Keratinocyte (primary cell): ENCODE measurements at regions not wholly inside any gene's neighbourhood (a gene's known extent, or its start where the extent isn't known, plus 50 kb on each side); places are given as distances from the start of the nearest gene placed in this dataset.

Source experiments
- DNase-seq: peaks from one replicate; pipeline ENCODE4 v3.0.0-alpha.2; 2011; ENCODE audit warnings: low read depth, missing footprints, low spot score
- FAIRE-seq: peaks from 2 replicates; lab custom pipeline; 2011; peaks lifted over from hg19 to GRCh38; lab: Jason Lieb, UNC
- H2AFZ ChIP-seq: 2 replicates; pipeline ENCODE4 v1.6.0; 2012; ENCODE audit warnings: low read length, control low read depth, inconsistent platforms; ENCODE audit not compliant: control insufficient read depth
- H3K27ac ChIP-seq: 2 replicates; pipeline ENCODE4 v1.5.1; 2011; ENCODE audit warnings: low read length; ENCODE audit not compliant: control insufficient read depth, insufficient read depth
- H3K27me3 ChIP-seq: 3 replicates; pipeline ENCODE4 v1.6.0; 2011; ENCODE audit warnings: low read length; ENCODE audit not compliant: control insufficient read depth, insufficient read depth; ENCODE audit errors: extremely low read depth
- H3K36me3 ChIP-seq, 2 experiments: 2 replicates in 1 of 2; 3 replicates in 1 of 2; pipeline ENCODE4 v1.5.1; 2011; ENCODE audit warnings: low read length in 2 of 2, mild to moderate bottlenecking in 1 of 2; ENCODE audit not compliant: control insufficient read depth in 2 of 2, insufficient read depth in 2 of 2; ENCODE audit errors: extremely low read depth in 1 of 2
- H3K4me1 ChIP-seq: 3 replicates; pipeline ENCODE4 v1.5.1; 2011; ENCODE audit warnings: low read length; ENCODE audit not compliant: control insufficient read depth, insufficient read depth; ENCODE audit errors: extremely low read depth
- H3K4me2 ChIP-seq: 3 replicates; pipeline ENCODE4 v1.6.0; 2011; ENCODE audit warnings: low read depth, low read length; ENCODE audit not compliant: control insufficient read depth, insufficient read depth; ENCODE audit errors: extremely low read depth
- H3K4me3 ChIP-seq, 3 experiments: fragments of 200-600 bp in 1 of 3; sonication (generic) in 1 of 3; 2 replicates in 2 of 3; 3 replicates in 1 of 3; pipeline ENCODE4 v1.5.1; 2011 to 2016; ENCODE audit warnings: low read length in 3 of 3, mild to moderate bottlenecking in 3 of 3, control low read depth in 2 of 3, inconsistent platforms in 1 of 3, low read depth in 1 of 3, mixed read lengths in 1 of 3, mixed run types in 1 of 3, moderate library complexity in 1 of 3; ENCODE audit not compliant: control insufficient read depth in 2 of 3, insufficient read depth in 2 of 3; ENCODE audit errors: extremely low read depth in 1 of 3
- H3K79me2 ChIP-seq: 2 replicates; pipeline ENCODE4 v1.6.0; 2012; ENCODE audit warnings: low read length; ENCODE audit not compliant: control insufficient read depth, insufficient read depth
- H3K9ac ChIP-seq: 3 replicates; pipeline ENCODE4 v1.6.0; 2011; ENCODE audit warnings: low read length; ENCODE audit not compliant: control insufficient read depth, insufficient read depth; ENCODE audit errors: extremely low read depth
- H3K9me1 ChIP-seq: 3 replicates; pipeline ENCODE4 v1.6.0; 2011; ENCODE audit warnings: low read length; ENCODE audit not compliant: control insufficient read depth, insufficient read depth; ENCODE audit errors: extremely low read depth
- H3K9me3 ChIP-seq: 2 replicates; pipeline ENCODE4 v1.5.1; 2012; ENCODE audit warnings: low read depth, low read length; ENCODE audit not compliant: control insufficient read depth
- H4K20me1 ChIP-seq: 3 replicates; pipeline ENCODE4 v1.6.0; 2011; ENCODE audit warnings: low read length; ENCODE audit not compliant: control insufficient read depth, insufficient read depth; ENCODE audit errors: extremely low read depth
- CTCF ChIP-seq, 3 experiments: IDR thresholded peaks in 1 of 3; conservative IDR thresholded peaks in 1 of 3; optimal IDR thresholded peaks in 1 of 3; 2 replicates in 2 of 3; 3 replicates in 1 of 3; pipeline versions ENCODE3 to v1.5.1; 2011; ENCODE audit warnings: low read length in 3 of 3, mild to moderate bottlenecking in 3 of 3, moderate library complexity in 2 of 3, control low read depth in 1 of 3, inconsistent platforms in 1 of 3; ENCODE audit not compliant: insufficient read depth in 2 of 3; ENCODE audit errors: extremely low read depth in 1 of 3
- EZH2 ChIP-seq: IDR thresholded peaks from one replicate; pipeline ENCODE4 v1.6.1; 2012; ENCODE audit warnings: inconsistent platforms, mild to moderate bottlenecking, low read length, moderate library complexity
- dilution Hi-C: fragments of 300-500 bp; cut with MboI; formaldehyde crosslinking; loops from one replicate; pipeline ENCODE4 v1.7.0; 2020; ENCODE audit warnings: low sequenced_read_pairs; ENCODE audit not compliant: extremely low pct_ligation_motif_present

- dilution Hi-C loops, result no loop called here
- Histone ChIP-seq H3K36me3 (no peaks in the 10 kb centered on the region), H3K4me2 (no peak overlapping the region), H3K27ac (no peak overlapping the region), H2AFZ (no peak overlapping the region), H3K27me3 (no peaks in the 10 kb centered on the region), H3K4me3 (no peak overlapping the region), H3K79me2 (no peaks in the 10 kb centered on the region), H4K20me1 (no peaks in the 10 kb centered on the region), H3K9me3 (no peaks in the 10 kb centered on the region), H3K9ac (no peak overlapping the region), H3K9me1 (no peaks in the 10 kb centered on the region), H3K4me1 (no peaks in the 10 kb centered on the region)
- TF ChIP-seq EZH2 (no peak), CTCF (optimal IDR thresholded peaks at IDR 0.05 in 1 of 3, IDR thresholded peaks at IDR 0.05 in 1 of 3, conservative IDR thresholded peaks at IDR 0.05 in 1 of 3; ENCODE audit: extremely low read depth in 1 of 3, insufficient read depth in 2 of 3, low read length in 3 of 3) (no peak)
- FAIRE-seq (no peak), DNase-seq (no peak)
These were observed 1191.8 kb downstream of the ARAP2 start for GRCh38 chr4:35052546-35052945.

- Histone ChIP-seq H4K20me1 (no peaks in the 10 kb centered on the region), H3K27ac (no peak overlapping the region), H3K4me1 (no peaks in the 10 kb centered on the region), H3K9ac (no peak overlapping the region), H2AFZ (no peak overlapping the region), H3K36me3 (no peaks in the 10 kb centered on the region), H3K9me1 (no peaks in the 10 kb centered on the region), H3K9me3 (no peaks in the 10 kb centered on the region), H3K79me2 (no peaks in the 10 kb centered on the region), H3K4me3 (no peak overlapping the region), H3K27me3 (no peaks in the 10 kb centered on the region), H3K4me2 (no peak overlapping the region)
- no peak for TF ChIP-seq EZH2
- TF ChIP-seq CTCF (optimal IDR thresholded peaks at IDR 0.05 in 1 of 3, IDR thresholded peaks at IDR 0.05 in 1 of 3, conservative IDR thresholded peaks at IDR 0.05 in 1 of 3; ENCODE audit: extremely low read depth in 1 of 3, insufficient read depth in 2 of 3, low read length in 3 of 3), result no peak
- DNase-seq, result no peak
- no peak for FAIRE-seq
- dilution Hi-C loops, result no loop called here
These were observed 1181.2 kb downstream of the ARAP2 start for GRCh38 chr4:35063031-35063570.
